GM21737 (cell line): ENCODE measurements at regions not wholly inside any gene's neighbourhood (a gene's known extent, or its start where the extent isn't known, plus 50 kb on each side); places are given as distances from the start of the nearest gene placed in this dataset.
A peak's percentile ranks its signal among the peaks of the same experiment; 100 is the strongest.

ENCODE experiments used
- ATAC-seq: cut with Tn5 transposase; IDR thresholded peaks from one replicate; pipeline ENCODE4 v1.9.1; 2021; ENCODE audit warnings: mild to moderate bottlenecking, moderate library complexity; ENCODE audit not compliant: unreplicated experiment

- no peak for ATAC-seq
Observed at GRCh38 chr1:106681939-106682522, 374.4 kb upstream of the PRMT6 start.

DNA sequence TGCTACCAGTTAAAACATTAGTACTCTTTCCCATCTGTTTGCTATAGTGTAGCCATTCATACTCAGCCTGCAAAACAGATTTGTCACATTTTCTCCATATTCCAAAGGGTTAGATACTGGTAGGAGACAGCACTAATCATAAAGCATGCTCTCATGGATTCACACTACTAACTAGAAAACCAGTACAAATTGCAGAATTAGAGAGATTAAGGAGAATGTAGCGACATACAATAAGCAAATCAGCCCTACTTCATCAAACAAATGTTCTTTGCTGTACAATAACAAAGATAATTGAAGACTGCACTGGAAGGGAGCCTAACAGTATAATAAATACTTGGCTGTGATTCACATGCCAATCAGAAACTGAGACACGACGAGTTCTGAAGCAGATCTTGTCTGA lies 368.0 kb upstream of the PRMT6 start:
- ATAC-seq = no peak

GRCh38 chr1:106698660-106699059 lies 357.8 kb upstream of the PRMT6 start:
- no peak for ATAC-seq

GRCh38 chr1:106699433-106699832 lies 357.0 kb upstream of the PRMT6 start:
- ATAC-seq = no peak

GRCh38 chr1:106700211-106700610 lies 356.3 kb upstream of the PRMT6 start:
- ATAC-seq = no peak

DNA sequence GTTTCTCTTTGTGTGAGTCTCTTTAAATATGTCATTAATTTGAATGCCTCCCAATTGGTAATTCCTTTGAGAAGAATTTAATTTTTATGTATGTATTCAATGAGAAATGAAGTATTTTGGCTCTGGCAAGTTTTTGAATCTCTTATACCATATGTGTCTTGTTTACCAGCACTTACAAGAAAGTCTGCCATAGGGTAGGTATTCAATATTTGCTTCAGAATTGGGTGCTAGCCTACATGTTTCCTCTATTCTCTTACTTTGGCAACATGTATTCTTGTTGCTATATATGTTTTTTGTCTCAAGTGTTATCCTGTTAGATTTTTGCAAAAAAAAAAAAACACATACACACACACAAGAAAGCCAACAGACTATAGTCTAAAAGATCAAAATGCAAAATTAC lies 350.5 kb upstream of the PRMT6 start:
- ATAC-seq = no peak

DNA sequence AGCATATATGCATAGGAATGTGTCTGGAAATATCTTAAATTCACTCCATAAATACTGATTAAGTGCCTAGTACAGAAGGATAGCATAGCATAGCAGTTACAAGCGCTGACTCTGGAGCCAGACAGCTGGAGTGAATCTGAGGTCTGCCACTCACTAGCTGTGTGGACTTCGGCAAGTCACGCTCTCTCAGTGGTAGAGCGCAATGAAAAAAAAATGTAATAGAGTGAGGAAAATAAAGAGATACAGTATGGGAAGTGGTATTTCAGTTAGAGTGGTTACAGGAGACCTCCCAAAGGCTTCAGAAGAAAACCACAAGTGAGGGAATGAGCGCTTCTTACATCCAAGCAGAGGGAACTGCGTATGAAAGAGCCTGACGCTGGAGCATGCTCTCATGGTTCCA lies 338.9 kb upstream of the PRMT6 start:
- no peak for ATAC-seq

DNA sequence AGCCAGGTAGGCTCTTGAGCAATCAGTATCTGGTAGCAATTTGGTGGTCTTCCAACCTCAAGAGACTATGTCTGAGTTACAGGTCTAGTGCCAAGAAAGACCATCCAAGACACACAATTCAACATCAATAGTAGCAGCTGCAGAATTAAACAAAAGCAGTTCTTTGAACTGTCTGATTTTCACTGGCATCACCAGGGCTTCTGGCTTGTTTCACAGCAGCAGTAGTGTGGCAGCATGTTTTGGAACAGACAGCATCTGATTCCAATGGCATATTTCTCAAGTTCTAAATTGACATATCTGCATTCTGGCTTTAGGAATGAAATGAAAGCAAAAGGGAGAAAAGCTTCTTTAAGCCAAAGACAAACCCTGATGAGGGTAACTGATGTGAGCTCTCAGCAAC lies 334.7 kb upstream of the PRMT6 start:
- no peak for ATAC-seq

DNA sequence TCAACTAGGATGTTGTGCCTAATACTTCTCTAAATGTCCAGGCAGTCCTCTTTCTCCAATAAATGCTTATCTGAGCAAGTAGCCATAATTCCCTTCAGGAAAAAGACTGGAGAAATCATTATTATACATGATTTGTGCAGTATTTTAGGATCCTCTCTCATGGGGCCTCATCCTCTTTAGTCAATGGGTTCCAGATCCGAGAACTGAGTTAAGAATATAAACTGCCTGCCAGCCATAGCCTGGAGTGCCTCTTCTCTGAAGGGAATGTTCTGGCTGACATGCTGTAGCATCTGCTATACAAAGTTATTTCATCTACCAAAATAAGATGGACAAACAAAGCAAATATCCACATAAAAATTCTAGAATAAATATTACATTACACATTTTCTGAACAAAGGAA lies 334.0 kb upstream of the PRMT6 start:
- ATAC-seq = no peak

DNA sequence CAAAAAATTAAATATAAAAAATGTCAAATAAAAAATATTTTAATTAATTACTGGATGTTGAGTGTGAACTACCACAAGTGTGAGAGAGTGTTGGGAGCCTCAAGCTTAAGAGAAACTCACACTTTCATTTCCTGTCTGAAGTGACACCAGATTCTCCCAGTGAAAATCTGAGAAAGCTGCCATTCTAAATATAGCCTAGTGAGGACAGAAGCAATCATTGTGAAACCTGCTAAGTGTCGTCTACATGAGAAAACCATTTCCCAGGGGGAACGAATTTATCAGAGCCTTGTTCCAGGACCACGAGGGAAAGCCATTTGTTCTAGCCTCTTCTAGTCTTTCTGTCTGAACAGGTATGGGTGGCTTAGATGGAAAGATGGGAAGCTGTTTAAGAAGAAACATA lies 329.3 kb upstream of the PRMT6 start:
- ATAC-seq = peak; percentile 89

DNA sequence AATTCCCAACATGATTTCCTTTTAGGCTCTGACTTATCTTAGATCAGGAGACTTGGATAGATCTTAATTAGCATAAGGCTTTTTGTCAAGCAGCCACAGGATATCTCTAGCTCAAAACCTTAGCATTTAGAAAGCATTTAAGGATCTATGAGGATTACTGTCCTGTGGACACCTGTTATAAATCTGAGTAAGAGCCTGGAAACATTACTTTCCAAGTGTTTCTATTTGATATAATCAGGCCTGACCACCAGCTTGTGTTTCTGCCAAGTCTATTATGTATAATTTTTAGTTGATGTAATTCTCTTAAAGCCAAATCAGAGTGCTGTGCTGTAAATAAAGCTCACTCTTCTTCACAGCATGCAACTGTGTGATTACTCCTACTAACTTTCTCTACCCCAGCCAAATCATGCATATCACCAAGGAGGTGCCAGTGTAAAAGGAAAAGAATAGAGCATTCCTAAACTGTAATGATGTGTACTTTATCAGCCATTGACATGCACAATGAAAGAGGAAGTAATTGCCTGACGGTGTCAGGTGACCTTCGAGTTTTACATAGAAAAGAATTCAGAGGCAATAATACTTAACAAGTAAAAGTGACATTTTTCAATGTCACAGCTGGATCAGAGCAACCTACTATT lies 309.9 kb upstream of the PRMT6 start:
- no peak for ATAC-seq

DNA sequence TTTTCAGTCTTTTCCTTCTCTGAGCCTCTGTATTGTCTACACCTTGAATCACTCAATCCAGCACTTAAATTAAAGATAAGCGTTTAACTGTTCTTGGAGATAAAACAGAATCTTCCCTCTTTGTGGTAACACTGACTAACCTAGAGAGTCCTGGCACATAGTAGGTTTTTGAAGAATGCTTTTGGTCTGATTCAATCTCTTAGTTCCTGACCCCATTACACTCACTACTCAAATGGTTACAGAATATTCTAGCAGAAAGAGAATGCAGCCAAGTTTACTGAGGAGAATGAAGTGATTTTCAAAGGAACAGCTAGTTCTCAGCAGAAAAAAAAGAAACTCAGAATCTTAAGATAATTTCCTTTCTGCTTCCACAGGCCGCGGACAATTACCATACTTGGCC lies 309.2 kb upstream of the PRMT6 start:
- no peak for ATAC-seq

DNA sequence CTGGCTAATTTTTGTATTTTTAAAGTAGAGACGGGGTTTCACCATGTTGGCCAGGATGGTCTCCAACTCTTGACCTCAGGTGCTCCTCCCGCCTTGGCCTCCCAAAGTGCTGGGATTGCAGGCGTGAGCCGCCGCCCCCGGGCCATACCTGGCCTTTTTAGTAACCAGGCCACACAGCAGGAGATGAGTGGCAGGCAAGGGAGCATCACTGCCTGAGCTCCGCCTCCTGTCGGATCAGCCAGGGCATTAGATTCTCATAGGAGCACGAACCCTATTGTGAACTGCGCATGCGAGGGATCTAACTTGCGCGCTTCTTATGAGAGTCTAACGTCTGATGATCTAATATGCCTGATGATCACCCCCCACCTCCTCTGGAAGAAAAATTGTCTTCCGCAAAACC lies 308.7 kb upstream of the PRMT6 start:
- ATAC-seq = no peak

- ATAC-seq = no peak
Observed at GRCh38 chr1:106748606-106749005, 307.9 kb upstream of the PRMT6 start.

DNA sequence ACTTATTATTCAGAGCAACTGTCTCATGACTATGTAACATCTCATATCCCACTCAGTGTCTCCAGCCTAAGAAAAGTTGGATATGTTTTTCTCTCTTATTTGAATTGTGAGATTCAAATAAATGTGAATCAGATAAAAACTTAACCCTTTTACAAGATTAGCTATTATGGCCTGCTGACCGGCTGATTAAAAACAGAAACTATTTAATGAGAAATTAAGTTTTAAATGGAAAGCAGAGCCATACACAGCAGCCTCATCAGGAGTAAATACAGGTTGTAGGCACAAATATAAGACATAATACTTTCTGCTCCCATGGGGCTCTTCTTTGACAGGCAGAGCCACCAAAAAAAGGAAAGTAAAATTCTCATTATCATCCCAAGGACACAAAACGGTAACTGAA lies 307.0 kb upstream of the PRMT6 start:
- no peak for ATAC-seq

GRCh38 chr1:106749906-106750305 lies 306.6 kb upstream of the PRMT6 start:
- no peak for ATAC-seq

- ATAC-seq = no peak
Observed at GRCh38 chr1:106751002-106751401, 305.5 kb upstream of the PRMT6 start.

DNA sequence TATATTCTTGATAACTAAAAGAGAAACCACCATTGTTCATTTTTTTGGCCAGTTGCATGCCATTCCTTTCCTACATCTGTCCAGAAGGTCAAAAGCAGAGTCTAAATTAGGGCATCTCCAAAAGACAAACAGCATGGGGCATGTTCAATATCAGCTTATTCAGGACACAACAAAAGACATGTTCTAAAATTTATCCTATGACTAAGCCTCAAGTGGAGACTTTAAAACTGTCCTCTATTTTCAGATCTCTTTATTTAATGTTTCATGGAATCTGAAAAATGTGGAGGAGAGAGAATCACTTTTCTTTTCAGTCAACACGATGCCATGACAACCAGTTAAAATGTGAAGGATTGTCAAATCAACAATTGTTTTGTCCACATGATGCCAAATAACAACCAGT lies 303.4 kb upstream of the PRMT6 start:
- no peak for ATAC-seq

DNA sequence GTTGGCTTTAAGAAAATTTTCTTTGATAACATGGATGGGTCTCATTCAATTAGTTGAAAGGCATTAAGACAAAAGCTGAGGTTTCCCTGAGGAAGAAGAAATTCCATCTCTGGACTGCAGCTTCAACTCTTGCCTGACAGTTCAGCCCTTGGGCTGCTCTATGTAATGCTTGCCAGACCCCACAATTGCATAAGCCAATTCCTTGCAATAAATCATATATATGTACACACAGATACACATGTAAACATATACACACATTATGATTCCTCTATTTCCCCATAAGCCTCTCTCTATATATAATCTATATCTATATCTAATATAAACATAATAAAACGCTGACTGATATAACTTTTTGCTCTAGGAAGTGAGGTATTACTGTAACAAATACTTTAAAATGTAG lies 301.5 kb upstream of the PRMT6 start:
- ATAC-seq = no peak

GRCh38 chr1:106755682-106756406 lies 300.6 kb upstream of the PRMT6 start:
- no peak for ATAC-seq

DNA sequence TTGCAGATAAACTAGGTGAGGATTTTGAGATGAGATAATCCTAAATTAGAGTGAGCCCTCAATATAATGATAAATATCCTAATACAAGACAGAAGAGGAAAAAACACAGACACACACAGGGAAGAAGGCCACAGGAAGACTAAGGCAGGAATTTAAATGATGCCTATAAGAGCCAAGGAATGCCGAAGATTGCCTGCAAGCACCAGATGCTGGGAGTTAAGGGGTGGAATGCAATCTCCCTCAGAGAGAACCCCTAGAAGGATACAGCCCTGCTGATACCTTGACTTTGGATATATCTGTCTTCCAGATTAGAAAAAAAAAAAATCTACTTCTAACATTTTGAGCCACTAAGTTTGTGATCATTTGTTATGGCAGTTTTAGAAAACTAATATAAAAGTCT lies 299.7 kb upstream of the PRMT6 start:
- ATAC-seq = no peak

GRCh38 chr1:106768077-106768476 lies 288.4 kb upstream of the PRMT6 start:
- no peak for ATAC-seq

DNA sequence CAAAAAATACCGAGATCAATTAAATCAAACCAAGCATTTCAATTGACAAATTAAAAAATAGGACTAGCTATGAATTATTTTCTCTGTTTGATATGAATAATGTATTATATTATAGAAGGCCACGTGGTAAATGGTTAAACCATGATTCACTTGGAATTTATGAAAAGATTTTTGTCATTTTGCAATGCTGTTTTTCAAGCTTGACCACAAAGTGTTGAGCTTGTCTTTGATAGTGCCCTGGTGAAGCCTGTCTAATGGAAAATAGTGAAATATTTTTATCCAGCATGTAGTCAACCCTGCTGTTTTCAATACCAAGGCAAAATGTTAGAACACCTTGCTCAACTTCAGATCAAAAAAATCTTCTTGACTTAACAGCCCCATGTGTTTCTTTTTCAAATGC lies 288.0 kb upstream of the PRMT6 start:
- no peak for ATAC-seq
